CD14-positive monocyte (primary cell): ENCODE measurements at regions not wholly inside any gene's neighbourhood (a gene's known extent, or its start where the extent isn't known, plus 50 kb on each side); places are given as distances from the start of the nearest gene placed in this dataset.

Source experiments
- DNase-seq, 3 donors: peaks; one replicate each; pipeline ENCODE4 v3.0.0-alpha.2; 2011 to 2022
- H2AFZ ChIP-seq: 2 replicates; pipeline ENCODE4 v1.6.0; 2012; ENCODE audit warnings: mild to moderate bottlenecking, low read depth, low read length, inconsistent platforms; ENCODE audit not compliant: insufficient read depth, poor library complexity, severe bottlenecking
- H3K27ac ChIP-seq, 2 donors: 1 replicate in 1 of 2; 2 replicates in 1 of 2; pipeline ENCODE4 v1.5.1; 2012 to 2013; ENCODE audit warnings: low read length in 2 of 2, control low read depth in 1 of 2, inconsistent platforms in 1 of 2, low read depth in 1 of 2, mild to moderate bottlenecking in 1 of 2
- H3K27me3 ChIP-seq, 2 donors: one replicate each; pipeline versions ENCODE4 v1.6.0 to v1.6.1; 2011 to 2013; ENCODE audit warnings: low read length in 2 of 2; ENCODE audit not compliant: control insufficient read depth in 2 of 2, insufficient read depth in 2 of 2
- H3K36me3 ChIP-seq, 2 donors: replicated peaks in 1 of 2; 1 replicate in 1 of 2; 2 replicates in 1 of 2; pipeline versions ENCODE4 v1.5.1 to v1.6.1; 2012 to 2013; ENCODE audit warnings: low read length in 2 of 2, control low read depth in 1 of 2, inconsistent platforms in 1 of 2, mild to moderate bottlenecking in 1 of 2; ENCODE audit not compliant: insufficient read depth in 2 of 2, control insufficient read depth in 1 of 2
- H3K4me1 ChIP-seq, 2 donors: 1 replicate in 1 of 2; 2 replicates in 1 of 2; pipeline versions ENCODE4 v1.5.1 to v1.6.1; 2012 to 2013; ENCODE audit warnings: low read length in 2 of 2, control low read depth in 1 of 2, inconsistent platforms in 1 of 2, mild to moderate bottlenecking in 1 of 2, moderate library complexity in 1 of 2; ENCODE audit not compliant: insufficient read depth in 2 of 2, control insufficient read depth in 1 of 2
- H3K4me2 ChIP-seq: replicated peaks from 2 replicates; pipeline ENCODE3; 2012; ENCODE audit warnings: low read length, moderate library complexity, mild to moderate bottlenecking; ENCODE audit not compliant: poor library complexity, severe bottlenecking; ENCODE audit errors: extremely low read depth
- H3K4me3 ChIP-seq, 3 experiments: fragments of 200-600 bp in 1 of 3; sonication (generic) in 1 of 3; replicated peaks in 1 of 3; 1 replicate in 2 of 3; 2 replicates in 1 of 3; pipeline ENCODE4 v1.5.1; 2011 to 2013; ENCODE audit warnings: low read length in 3 of 3, mild to moderate bottlenecking in 3 of 3, control low read depth in 2 of 3, low read depth in 2 of 3, inconsistent platforms in 1 of 3, moderate library complexity in 1 of 3
- H3K79me2 ChIP-seq: 2 replicates; pipeline ENCODE4 v1.6.0; 2012; ENCODE audit warnings: mild to moderate bottlenecking, control low read depth, inconsistent platforms, low read length, moderate library complexity; ENCODE audit not compliant: insufficient read depth
- H3K9ac ChIP-seq: 2 replicates; pipeline ENCODE4 v1.6.0; 2017; ENCODE audit warnings: low read length, mild to moderate bottlenecking; ENCODE audit not compliant: insufficient read depth, poor library complexity, severe bottlenecking
- H3K9me3 ChIP-seq, 2 donors: replicated peaks in 1 of 2; 1 replicate in 1 of 2; 2 replicates in 1 of 2; pipeline versions ENCODE4 v1.5.1 to v1.6.1; 2012 to 2013; ENCODE audit warnings: low read length in 2 of 2, control low read depth in 1 of 2; ENCODE audit not compliant: control insufficient read depth in 1 of 2, insufficient read depth in 1 of 2
- H4K20me1 ChIP-seq: 2 replicates; pipeline ENCODE4 v1.6.0; 2012; ENCODE audit warnings: mild to moderate bottlenecking, low read length, control low read depth, moderate library complexity; ENCODE audit not compliant: insufficient read depth
- H3K27ac Mint-ChIP-seq, 7 donors: one replicate each; pipeline ENCODE4 v1.8.0; 2020; ENCODE audit warnings: mild to moderate bottlenecking in 7 of 7, mixed read lengths in 7 of 7, moderate library complexity in 6 of 7, inconsistent platforms in 2 of 7
- H3K27me3 Mint-ChIP-seq, 3 donors: one replicate each; pipeline ENCODE4 v1.8.0; 2021 to 2022; ENCODE audit warnings: low read depth in 3 of 3, mild to moderate bottlenecking in 3 of 3, mixed read lengths in 3 of 3, moderate library complexity in 3 of 3, inconsistent platforms in 1 of 3
- H3K36me3 Mint-ChIP-seq, 2 donors: one replicate each; pipeline ENCODE4 v1.8.0; 2020; ENCODE audit warnings: mixed read lengths in 2 of 2, inconsistent platforms in 1 of 2, mild to moderate bottlenecking in 1 of 2
- H3K4me1 Mint-ChIP-seq: one replicate; pipeline ENCODE4 v1.8.0; 2020; ENCODE audit warnings: mild to moderate bottlenecking, mixed read lengths
- H3K4me3 Mint-ChIP-seq, 2 donors: one replicate each; pipeline ENCODE4 v1.8.0; 2020; ENCODE audit warnings: mild to moderate bottlenecking in 2 of 2, mixed read lengths in 2 of 2, moderate library complexity in 1 of 2
- H3K9me3 Mint-ChIP-seq, 7 donors: one replicate each; pipeline ENCODE4 v1.8.0; 2020 to 2022; ENCODE audit warnings: mixed read lengths in 7 of 7, mild to moderate bottlenecking in 6 of 7, moderate library complexity in 6 of 7, inconsistent platforms in 2 of 7
- whole genome bisulfite sequencing: methylation state at CpG from one replicate; pipeline ENCODE4 v1.1.5; 2013; ENCODE audit warnings: missing lambda C conversion rate; ENCODE audit not compliant: insufficient coverage; 5-methylcytosine and 5-hydroxymethylcytosine counted together
- intact Hi-C, 2 donors: fragments of 100-400 bp; cut with micrococcal nuclease; formaldehyde crosslinking; loops; one replicate each; pipeline versions ENCODE4 v1.15.0 to v1.15.1; 2023
- TF ChIP-seq, protein P1 (sequence below): fragments of 200-600 bp; IDR thresholded peaks from one replicate; pipeline ENCODE4 v1.8.0; 2022; ENCODE audit warnings: antibody characterized with exemption, mild to moderate bottlenecking

DNA sequence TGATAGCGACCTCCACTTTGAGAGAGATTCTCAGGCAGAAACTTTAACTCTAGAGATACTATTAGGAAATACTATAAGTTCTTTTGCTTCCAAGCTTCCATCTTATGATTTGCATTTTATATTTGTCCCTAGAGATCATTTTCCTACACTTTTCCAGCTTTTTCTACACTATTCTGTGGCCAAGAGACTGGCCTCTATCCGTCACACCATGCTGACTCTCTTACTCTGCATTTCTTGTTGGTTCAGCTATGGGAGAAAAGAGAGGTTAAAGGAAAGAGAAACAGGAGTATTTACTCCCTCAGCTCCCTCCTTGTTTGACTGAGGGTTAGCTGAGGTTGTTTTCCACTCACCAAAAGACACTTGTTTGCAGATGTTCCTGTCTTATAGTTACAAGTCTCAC, 665.6 kb upstream of the CXADR start:
- H3K9ac ChIP-seq = no peak overlapping the region
- peaks cover 0 to 3% (median 2%) of the 10 kb centered on the region in 7 donors for H3K9me3 Mint-ChIP-seq
- H3K36me3 Mint-ChIP-seq = no peaks in the 10 kb centered on the region
- no peaks in the 10 kb centered on the region for H3K4me1 Mint-ChIP-seq
- no peaks in the 10 kb centered on the region for H4K20me1 ChIP-seq
- H3K4me1 ChIP-seq = no peaks in the 10 kb centered on the region
- DNase-seq = no peak
- H3K79me2 ChIP-seq = no peaks in the 10 kb centered on the region
- no peak overlapping the region for H3K4me3 Mint-ChIP-seq
- WGBS = no CpG with 5 or more reads among the region's 2 CpGs
- peaks cover 0 to 3% of the 10 kb centered on the region in 2 donors for H3K9me3 ChIP-seq
- intact Hi-C loops = no loop called here
- no peaks in the 10 kb centered on the region for H3K36me3 ChIP-seq
- H3K27ac Mint-ChIP-seq = no peak overlapping the region
- H3K4me2 ChIP-seq = no peak overlapping the region
- no peak overlapping the region for H3K27ac ChIP-seq
- no peaks in the 10 kb centered on the region for H3K27me3 Mint-ChIP-seq
- H3K4me3 ChIP-seq = no peak overlapping the region
- TF ChIP-seq, protein P1, sequence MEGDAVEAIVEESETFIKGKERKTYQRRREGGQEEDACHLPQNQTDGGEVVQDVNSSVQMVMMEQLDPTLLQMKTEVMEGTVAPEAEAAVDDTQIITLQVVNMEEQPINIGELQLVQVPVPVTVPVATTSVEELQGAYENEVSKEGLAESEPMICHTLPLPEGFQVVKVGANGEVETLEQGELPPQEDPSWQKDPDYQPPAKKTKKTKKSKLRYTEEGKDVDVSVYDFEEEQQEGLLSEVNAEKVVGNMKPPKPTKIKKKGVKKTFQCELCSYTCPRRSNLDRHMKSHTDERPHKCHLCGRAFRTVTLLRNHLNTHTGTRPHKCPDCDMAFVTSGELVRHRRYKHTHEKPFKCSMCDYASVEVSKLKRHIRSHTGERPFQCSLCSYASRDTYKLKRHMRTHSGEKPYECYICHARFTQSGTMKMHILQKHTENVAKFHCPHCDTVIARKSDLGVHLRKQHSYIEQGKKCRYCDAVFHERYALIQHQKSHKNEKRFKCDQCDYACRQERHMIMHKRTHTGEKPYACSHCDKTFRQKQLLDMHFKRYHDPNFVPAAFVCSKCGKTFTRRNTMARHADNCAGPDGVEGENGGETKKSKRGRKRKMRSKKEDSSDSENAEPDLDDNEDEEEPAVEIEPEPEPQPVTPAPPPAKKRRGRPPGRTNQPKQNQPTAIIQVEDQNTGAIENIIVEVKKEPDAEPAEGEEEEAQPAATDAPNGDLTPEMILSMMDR = no peak
- no peak overlapping the region for H2AFZ ChIP-seq
- H3K27me3 ChIP-seq = no peaks in the 10 kb centered on the region

DNA sequence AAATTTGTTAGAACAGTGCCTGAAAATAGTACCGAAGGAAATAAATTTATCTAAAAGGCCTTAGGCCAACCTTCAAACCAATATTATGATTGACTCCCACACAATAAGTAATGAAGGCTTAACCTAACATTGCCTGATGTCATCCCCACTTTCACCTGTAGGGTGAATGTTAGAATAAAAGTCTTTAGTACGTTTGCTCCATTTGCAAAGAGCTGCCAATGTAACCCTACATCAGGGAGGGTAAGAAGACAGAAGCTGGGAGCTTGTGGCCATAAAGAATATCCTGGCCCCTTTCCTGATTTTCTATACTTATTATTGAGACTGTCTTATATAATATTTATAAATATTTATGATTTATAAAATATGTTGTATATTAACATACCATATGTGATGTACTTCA, 661.8 kb upstream of the CXADR start:
- H3K36me3 ChIP-seq = no peaks in the 10 kb centered on the region
- peaks cover 0 to 2% of the 10 kb centered on the region in 2 donors for H3K9me3 ChIP-seq
- DNase-seq = no peak
- no CpG with 5 or more reads among the region's 2 CpGs for WGBS
- H3K9me3 Mint-ChIP-seq = peaks cover 0 to 7% (median 3%) of the 10 kb centered on the region in 7 donors
- no peaks in the 10 kb centered on the region for H4K20me1 ChIP-seq
- no peak overlapping the region for H3K4me3 ChIP-seq
- no peak overlapping the region for H3K27ac ChIP-seq
- intact Hi-C loops = no loop called here
- TF ChIP-seq, protein P1 = no peak
- no peaks in the 10 kb centered on the region for H3K4me1 Mint-ChIP-seq
- no peaks in the 10 kb centered on the region for H3K4me1 ChIP-seq
- H3K27ac Mint-ChIP-seq = no peak overlapping the region
- no peaks in the 10 kb centered on the region for H3K27me3 Mint-ChIP-seq
- no peak overlapping the region for H3K4me2 ChIP-seq
- H3K9ac ChIP-seq = no peak overlapping the region
- H3K36me3 Mint-ChIP-seq = no peaks in the 10 kb centered on the region
- H3K27me3 ChIP-seq = no peaks in the 10 kb centered on the region
- H2AFZ ChIP-seq = no peak overlapping the region
- no peaks in the 10 kb centered on the region for H3K79me2 ChIP-seq
- H3K4me3 Mint-ChIP-seq = no peak overlapping the region
